ENCODE measurements at regions not wholly inside any gene's neighbourhood (a gene's known extent, or its start where the extent isn't known, plus 50 kb on each side); places are given as distances from the start of the nearest gene placed in this dataset.
A peak's percentile ranks its signal among the peaks of the same experiment; 100 is the strongest.
"Not testable (repeated sequence)": the region's sequence is repeated elsewhere in the genome, so short reads cannot be mapped to it uniquely, and the experiment has no call there.

GRCh38 chr1:188017921-188018320 lies 1189.2 kb downstream of the PLA2G4A start:
- no peak for DNase-seq (ENCODE audit: low read depth)

- peak; percentile 29 for DNase-seq (ENCODE audit: low read depth)
Measured at GRCh38 chr1:188022661-188023060, 1193.9 kb downstream of the PLA2G4A start.

- peak; percentile 14 for DNase-seq (ENCODE audit: low read depth)
Measured at GRCh38 chr1:188023206-188023605, 1194.5 kb downstream of the PLA2G4A start.

GRCh38 chr1:188027613-188028012 lies 1198.9 kb downstream of the PLA2G4A start:
- DNase-seq (ENCODE audit: low read depth) = peak; percentile 90

GRCh38 chr1:188037572-188037971 lies 1208.8 kb downstream of the PLA2G4A start:
- DNase-seq (ENCODE audit: low read depth) = not testable (repeated sequence)

- peak; percentile 18 for DNase-seq (ENCODE audit: low read depth)
Measured at GRCh38 chr1:188043536-188044245, 1214.9 kb downstream of the PLA2G4A start.

GRCh38 chr1:188050250-188050649 lies 1221.5 kb downstream of the PLA2G4A start:
- DNase-seq (ENCODE audit: low read depth) = no peak

- no peak for DNase-seq (ENCODE audit: low read depth)
Measured at GRCh38 chr1:188056011-188056410, 1227.3 kb downstream of the PLA2G4A start.

- no peak for DNase-seq (ENCODE audit: low read depth)
Measured at GRCh38 chr1:188058801-188059200, 1230.1 kb downstream of the PLA2G4A start.

GRCh38 chr1:188061881-188062280 lies 1233.1 kb downstream of the PLA2G4A start:
- DNase-seq (ENCODE audit: low read depth) = no peak

GRCh38 chr1:188062456-188062855 lies 1233.7 kb downstream of the PLA2G4A start:
- no peak for DNase-seq (ENCODE audit: low read depth)

- no peak for DNase-seq (ENCODE audit: low read depth)
Measured at GRCh38 chr1:188065917-188066316, 1237.2 kb downstream of the PLA2G4A start.

- DNase-seq (ENCODE audit: low read depth) = no peak
Measured at GRCh38 chr1:188070848-188071247, 1242.1 kb downstream of the PLA2G4A start.

- DNase-seq (ENCODE audit: low read depth) = no peak
Measured at GRCh38 chr1:188089015-188089414, 1260.3 kb downstream of the PLA2G4A start.

GRCh38 chr1:188089461-188089860 lies 1260.7 kb downstream of the PLA2G4A start:
- no peak for DNase-seq (ENCODE audit: low read depth)

GRCh38 chr1:188096521-188096920 lies 1267.8 kb downstream of the PLA2G4A start:
- no peak for DNase-seq (ENCODE audit: low read depth)

GRCh38 chr1:188117436-188117835 lies 1288.7 kb downstream of the PLA2G4A start:
- no peak for DNase-seq (ENCODE audit: low read depth)

- DNase-seq (ENCODE audit: low read depth) = no peak
Measured at GRCh38 chr1:188122646-188123045, 1293.9 kb downstream of the PLA2G4A start.

- DNase-seq (ENCODE audit: low read depth) = peak; percentile 3
Measured at GRCh38 chr1:188127507-188127906, 1298.8 kb downstream of the PLA2G4A start.

- DNase-seq (ENCODE audit: low read depth) = peak; percentile 3
Measured at GRCh38 chr1:188128761-188129160, 1300.0 kb downstream of the PLA2G4A start.

- no peak for DNase-seq (ENCODE audit: low read depth)
Measured at GRCh38 chr1:188129856-188130838, 1301.4 kb downstream of the PLA2G4A start.

GRCh38 chr1:188137221-188137620 lies 1308.5 kb downstream of the PLA2G4A start:
- no peak for DNase-seq (ENCODE audit: low read depth)

Data from HT1080 (cell line).